ENCODE measurements at regions not wholly inside any gene's neighbourhood (a gene's known extent, or its start where the extent isn't known, plus 50 kb on each side); places are given as distances from the start of the nearest gene placed in this dataset.
"Not testable (repeated sequence)": the region's sequence is repeated elsewhere in the genome, so short reads cannot be mapped to it uniquely, and the experiment has no call there.

DNA sequence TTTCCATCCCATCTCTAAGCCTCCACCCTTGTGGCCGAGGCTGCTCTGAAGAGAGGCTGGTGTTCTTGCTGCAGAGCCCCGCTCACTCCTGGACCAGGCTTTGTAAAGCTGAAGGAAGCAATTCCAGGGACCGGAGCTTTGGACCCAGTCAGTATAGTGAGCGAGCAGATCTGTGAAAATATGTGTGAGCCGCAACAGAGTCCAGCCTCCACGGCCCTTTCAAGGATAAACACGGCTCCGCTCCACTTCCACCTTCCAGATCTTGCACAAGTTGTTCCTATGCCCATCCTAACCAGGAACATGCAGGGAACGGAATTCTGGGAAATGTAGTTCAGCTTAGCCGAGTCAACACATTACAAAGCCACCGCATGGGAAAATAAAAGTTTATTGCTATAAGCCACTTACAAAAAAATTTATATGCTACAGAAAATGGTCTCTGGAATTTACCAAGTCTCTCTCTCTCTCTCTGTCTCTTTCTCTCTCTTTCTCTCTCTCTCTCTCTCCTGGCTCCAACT, 151.7 kb upstream of the ZNF521 start:
- TF ChIP-seq JUND (IDR thresholded peaks at IDR 0.05; ENCODE audit: low read depth), result no peak
- peak; percentile 23 to 67 for DNase-seq (ENCODE audit: low read depth in 1 of 2, low spot score in 1 of 2)
- in situ Hi-C loops (cut with HindIII; ENCODE audit: low pct_unique_long_range_greater_than_20kb, low sequenced_read_pairs), result no loop called here

- in situ Hi-C loops (cut with HindIII; ENCODE audit: low pct_unique_long_range_greater_than_20kb, low sequenced_read_pairs), result no loop called here
- TF ChIP-seq JUND (IDR thresholded peaks at IDR 0.05; ENCODE audit: low read depth), result no peak
- DNase-seq (ENCODE audit: low read depth in 1 of 2, low spot score in 1 of 2), result no peak
Measured at GRCh38 chr18:25497151-25497794, 145.3 kb upstream of the ZNF521 start.

- DNase-seq (ENCODE audit: low read depth in 1 of 2, low spot score in 1 of 2), result no peak
- TF ChIP-seq JUND (IDR thresholded peaks at IDR 0.05; ENCODE audit: low read depth), result no peak
- in situ Hi-C loops (cut with HindIII; ENCODE audit: low pct_unique_long_range_greater_than_20kb, low sequenced_read_pairs), result no loop called here
Measured at GRCh38 chr18:25496544-25496943, 144.6 kb upstream of the ZNF521 start.

DNA sequence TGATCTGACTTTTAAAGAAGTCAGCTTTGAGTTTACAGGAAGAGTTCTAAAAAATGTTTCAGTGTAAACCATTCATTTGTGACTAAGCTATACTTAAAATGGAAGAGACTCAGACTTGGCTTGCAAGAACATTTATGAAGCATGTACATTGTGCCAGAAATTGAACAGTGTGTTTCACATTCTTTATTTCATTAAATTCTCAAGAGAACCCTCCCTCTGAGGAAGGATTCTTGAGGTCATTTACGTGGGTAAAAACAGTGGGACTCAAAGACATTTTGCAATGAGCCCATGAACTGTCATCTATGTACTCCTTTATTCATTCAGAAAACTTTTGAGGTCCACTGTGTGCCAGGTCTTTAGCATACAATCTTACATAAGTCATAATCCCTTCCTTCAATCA, 143.6 kb upstream of the ZNF521 start:
- no peak for DNase-seq (ENCODE audit: low read depth in 1 of 2, low spot score in 1 of 2)
- in situ Hi-C loops (cut with HindIII; ENCODE audit: low pct_unique_long_range_greater_than_20kb, low sequenced_read_pairs), result no loop called here
- TF ChIP-seq JUND (IDR thresholded peaks at IDR 0.05; ENCODE audit: low read depth), result no peak

GRCh38 chr18:25494888-25495287, 142.9 kb upstream of the ZNF521 start:
- in situ Hi-C loops (cut with HindIII; ENCODE audit: low pct_unique_long_range_greater_than_20kb, low sequenced_read_pairs), result no loop called here
- TF ChIP-seq JUND (IDR thresholded peaks at IDR 0.05; ENCODE audit: low read depth), result no peak
- DNase-seq (ENCODE audit: low read depth in 1 of 2, low spot score in 1 of 2), result no peak

DNA sequence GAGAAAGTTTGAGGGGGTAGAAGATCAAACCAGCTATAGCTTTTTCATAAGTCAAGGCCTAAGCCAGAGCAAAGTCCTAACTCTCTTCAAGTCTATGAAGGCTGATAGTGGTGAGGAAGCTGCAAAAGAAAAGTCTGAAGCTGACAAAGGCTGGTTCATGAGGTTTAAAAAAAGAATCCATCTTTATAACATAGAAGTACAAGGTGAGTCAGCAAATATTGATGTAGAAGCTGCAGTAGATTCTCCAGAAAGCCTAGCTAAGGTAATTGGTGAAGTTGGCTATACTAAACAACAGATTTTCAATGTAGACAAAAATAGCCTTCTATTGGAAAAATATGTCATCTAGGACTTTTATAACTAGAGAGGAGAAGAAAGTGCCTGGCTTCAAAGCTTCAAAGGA, 141.4 kb upstream of the ZNF521 start:
- in situ Hi-C loops (cut with HindIII; ENCODE audit: low pct_unique_long_range_greater_than_20kb, low sequenced_read_pairs), result no loop called here
- no peak for TF ChIP-seq JUND (IDR thresholded peaks at IDR 0.05; ENCODE audit: low read depth)

GRCh38 chr18:25490316-25490715, 138.3 kb upstream of the ZNF521 start:
- in situ Hi-C loops (cut with HindIII; ENCODE audit: low pct_unique_long_range_greater_than_20kb, low sequenced_read_pairs), result no loop called here
- DNase-seq (ENCODE audit: low read depth in 1 of 2, low spot score in 1 of 2), result peak in 1 of 2 experiments; percentile 1
- TF ChIP-seq JUND (IDR thresholded peaks at IDR 0.05; ENCODE audit: low read depth), result no peak

More for the DNA sequence above, 141.4 kb upstream of the ZNF521 start:
- no peak for DNase-seq (ENCODE audit: low read depth in 1 of 2, low spot score in 1 of 2)

GRCh38 chr18:25473008-25473407, 121.0 kb upstream of the ZNF521 start:
- in situ Hi-C loops (cut with HindIII; ENCODE audit: low pct_unique_long_range_greater_than_20kb, low sequenced_read_pairs), result no loop called here
- no peak for DNase-seq (ENCODE audit: low read depth in 1 of 2, low spot score in 1 of 2)
- TF ChIP-seq JUND (IDR thresholded peaks at IDR 0.05; ENCODE audit: low read depth), result no peak

DNA sequence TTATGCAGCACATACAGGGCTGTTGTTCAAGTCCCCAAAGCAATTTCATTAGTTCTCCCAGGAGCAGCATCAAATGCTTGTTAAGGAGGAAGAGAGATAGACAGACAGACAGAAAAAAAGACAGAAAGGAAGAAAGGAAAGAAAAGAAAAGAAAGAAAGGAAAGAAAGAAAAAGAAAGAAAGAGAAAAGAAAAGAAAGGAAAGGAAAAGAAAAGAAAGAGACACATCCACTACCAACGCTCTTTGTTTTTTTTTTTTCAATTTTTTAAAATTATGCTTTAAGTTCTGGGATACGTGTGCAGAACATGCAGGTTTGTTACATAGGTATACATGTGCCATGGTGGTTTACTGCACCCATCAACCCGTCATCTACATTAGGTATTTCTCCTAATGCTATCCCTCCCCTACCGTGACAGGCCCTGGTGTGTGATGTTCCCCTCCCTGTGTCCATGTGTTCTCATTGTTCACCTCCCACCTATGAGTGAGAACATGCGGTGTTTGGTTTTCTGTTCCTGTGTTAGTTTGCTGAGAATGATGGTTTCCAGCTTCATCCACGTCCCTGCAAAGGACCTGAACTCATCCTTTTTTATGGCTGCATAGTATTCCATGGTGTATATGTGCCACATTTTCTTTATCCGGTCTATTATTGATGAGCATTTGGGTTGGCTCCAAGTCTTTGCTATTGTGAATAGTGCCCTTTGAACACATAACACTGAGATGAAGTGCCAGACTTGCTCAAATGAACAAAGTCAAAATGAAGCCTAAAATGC, 119.0 kb upstream of the ZNF521 start:
- in situ Hi-C loops (cut with HindIII; ENCODE audit: low pct_unique_long_range_greater_than_20kb, low sequenced_read_pairs); DNase-seq (ENCODE audit: low read depth in 1 of 2, low spot score in 1 of 2): not testable (repeated sequence)

DNA sequence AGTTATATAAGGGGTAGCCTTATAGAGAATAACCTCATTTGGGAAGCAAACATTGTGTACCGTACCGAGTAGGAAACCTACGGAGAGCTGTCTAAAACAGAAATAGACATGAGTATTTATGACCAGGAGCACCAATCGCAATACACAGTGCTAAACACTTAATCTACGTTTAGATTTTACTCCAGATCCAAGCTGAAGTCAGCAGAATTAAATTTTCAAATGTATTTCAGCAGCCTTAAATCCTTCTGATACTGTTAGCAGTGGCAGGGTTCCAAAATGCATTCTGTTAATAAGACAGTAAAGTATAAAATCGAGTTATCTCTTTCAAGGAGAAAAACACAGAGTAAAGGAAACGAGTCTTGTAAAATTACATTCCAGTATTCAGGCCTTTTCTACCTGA, 118.1 kb upstream of the ZNF521 start:
- in situ Hi-C loops (cut with HindIII; ENCODE audit: low pct_unique_long_range_greater_than_20kb, low sequenced_read_pairs), result no loop called here
- DNase-seq (ENCODE audit: low read depth in 1 of 2, low spot score in 1 of 2), result no peak
- TF ChIP-seq JUND (IDR thresholded peaks at IDR 0.05; ENCODE audit: low read depth), result no peak

DNA sequence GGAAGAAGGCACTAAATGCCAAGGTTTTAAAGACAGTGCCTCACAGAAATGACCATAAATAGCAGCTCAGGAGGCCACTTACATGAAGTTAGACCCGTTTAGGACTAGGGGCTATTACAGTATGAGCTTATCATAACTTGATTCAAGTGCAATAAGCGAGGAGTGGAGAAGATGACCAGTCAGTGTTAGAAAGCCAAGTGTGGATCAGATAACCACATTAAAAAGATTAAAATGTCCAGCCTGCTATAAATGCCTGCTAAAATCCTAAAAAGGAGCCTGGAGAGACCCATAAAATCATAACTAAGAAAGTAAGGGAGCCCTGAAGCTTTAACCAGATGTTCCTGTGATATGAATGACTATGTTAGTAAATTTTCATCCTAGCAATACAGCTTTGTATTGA, 117.5 kb upstream of the ZNF521 start:
- no peak for DNase-seq (ENCODE audit: low read depth in 1 of 2, low spot score in 1 of 2)
- TF ChIP-seq JUND (IDR thresholded peaks at IDR 0.05; ENCODE audit: low read depth), result no peak
- in situ Hi-C loops (cut with HindIII; ENCODE audit: low pct_unique_long_range_greater_than_20kb, low sequenced_read_pairs), result no loop called here

DNA sequence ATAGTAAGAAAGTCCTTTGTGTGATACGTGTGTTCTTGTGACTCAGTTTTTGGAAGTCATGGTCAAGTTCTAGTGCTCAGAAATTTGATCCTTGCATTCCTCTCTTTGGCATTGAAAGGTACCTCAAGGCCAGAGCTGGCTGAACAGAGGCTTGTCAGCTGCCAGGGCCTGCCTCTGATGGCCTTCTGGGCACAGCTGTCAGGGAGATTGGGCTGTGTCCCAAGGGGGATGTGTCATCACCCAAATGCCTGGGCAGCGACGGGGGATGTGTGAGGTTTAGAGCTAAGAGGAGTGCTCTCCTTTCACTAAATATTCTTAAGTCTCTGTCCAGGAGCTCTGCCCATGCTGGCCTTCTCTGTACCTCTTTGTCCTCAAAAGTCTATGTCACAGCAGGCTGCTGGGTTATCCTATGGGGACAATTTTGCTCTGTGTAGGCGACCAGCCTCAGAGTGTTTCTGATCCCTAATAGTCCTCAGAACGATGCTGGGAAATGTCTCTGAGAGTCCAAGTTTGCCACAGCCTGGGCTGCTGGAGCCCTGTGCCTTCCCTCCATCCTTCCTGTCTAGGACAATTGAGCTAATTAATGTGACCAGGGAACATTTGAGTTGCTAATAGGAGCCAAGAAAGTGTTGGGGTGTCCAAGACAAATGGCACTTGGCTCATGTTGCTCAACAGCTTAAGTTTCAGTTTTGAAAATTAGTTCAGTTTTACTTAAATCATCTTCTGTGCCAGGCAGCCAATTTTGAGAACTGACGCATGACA, 115.4 kb upstream of the ZNF521 start:
- in situ Hi-C loops (cut with HindIII; ENCODE audit: low pct_unique_long_range_greater_than_20kb, low sequenced_read_pairs), result no loop called here
- no peak for DNase-seq (ENCODE audit: low read depth in 1 of 2, low spot score in 1 of 2)
- TF ChIP-seq JUND (IDR thresholded peaks at IDR 0.05; ENCODE audit: low read depth), result no peak

Data from T47D (cell line).